Loucy (cell line): ENCODE measurements at regions not wholly inside any gene's neighbourhood (a gene's known extent, or its start where the extent isn't known, plus 50 kb on each side); places are given as distances from the start of the nearest gene placed in this dataset.

Source experiments
- H2AFZ ChIP-seq: fragments of 200-600 bp; sonication (generic); 2 replicates; pipeline ENCODE4 v1.6.0; 2016; ENCODE audit warnings: antibody characterized with exemption, mild to moderate bottlenecking, low read length, moderate library complexity
- H3F3A ChIP-seq: fragments of 200-600 bp; 2 replicates; pipeline ENCODE4 v1.6.0; 2016; ENCODE audit warnings: antibody characterized with exemption, low read depth, mild to moderate bottlenecking
- H3K27me3 ChIP-seq: fragments of 200-600 bp; sonication (generic); 2 replicates; pipeline ENCODE4 v1.6.1; 2014; ENCODE audit warnings: low read length, mild to moderate bottlenecking; ENCODE audit not compliant: insufficient read depth, poor library complexity, severe bottlenecking
- H3K36me3 ChIP-seq: fragments of 200-600 bp; sonication (generic); 2 replicates; pipeline ENCODE4 v1.6.1; 2016; ENCODE audit warnings: low read length; ENCODE audit not compliant: insufficient read depth
- H3K4me1 ChIP-seq: fragments of 200-600 bp; sonication (generic); 2 replicates; pipeline ENCODE4 v1.5.1; 2014; ENCODE audit warnings: low read length, mild to moderate bottlenecking; ENCODE audit not compliant: insufficient read depth, poor library complexity, severe bottlenecking
- H3K4me2 ChIP-seq: fragments of 200-600 bp; sonication (generic); 2 replicates; pipeline ENCODE4 v1.6.0; 2014; ENCODE audit warnings: antibody characterized with exemption, low read length, low read depth, mild to moderate bottlenecking; ENCODE audit not compliant: poor library complexity, severe bottlenecking
- H3K4me3 ChIP-seq: fragments of 200-600 bp; sonication (generic); 2 replicates; pipeline ENCODE4 v1.5.1; 2014; ENCODE audit warnings: low read length, mild to moderate bottlenecking, mixed read lengths; ENCODE audit not compliant: poor library complexity, severe bottlenecking
- H3K79me2 ChIP-seq: fragments of 200-600 bp; sonication (generic); 2 replicates; pipeline ENCODE4 v1.6.1; 2014; ENCODE audit warnings: low read length; ENCODE audit not compliant: insufficient read depth
- H3K9ac ChIP-seq: fragments of 200-600 bp; sonication (generic); 2 replicates; pipeline ENCODE4 v1.6.0; 2014; ENCODE audit warnings: mild to moderate bottlenecking, low read depth, low read length, moderate library complexity; ENCODE audit not compliant: poor library complexity, severe bottlenecking
- H3K9me2 ChIP-seq: fragments of 200-600 bp; sonication (generic); replicated peaks from 2 replicates; pipeline ENCODE4 v1.6.1; 2016; ENCODE audit warnings: low read depth, low read length, mixed read lengths
- H3K9me3 ChIP-seq: fragments of 200-600 bp; sonication (generic); 2 replicates; pipeline ENCODE4 v1.6.1; 2014; ENCODE audit warnings: mild to moderate bottlenecking, antibody characterized with exemption, low read length, low read depth; ENCODE audit not compliant: insufficient read depth
- H4K20me1 ChIP-seq: fragments of 200-600 bp; sonication (generic); 2 replicates; pipeline ENCODE4 v1.6.0; 2014; ENCODE audit warnings: antibody characterized with exemption, low read length, mild to moderate bottlenecking; ENCODE audit not compliant: insufficient read depth, poor library complexity, severe bottlenecking
- EZH2phosphoT487 ChIP-seq: fragments of 200-600 bp; IDR thresholded peaks from 2 replicates; pipeline ENCODE4 v1.6.1; 2018; ENCODE audit warnings: antibody characterized with exemption, mild to moderate bottlenecking, moderate library complexity, borderline replicate concordance
- TF ChIP-seq, protein P1 (sequence below): fragments of 200-600 bp; sonication (generic); conservative IDR thresholded peaks from 2 replicates; pipeline ENCODE4 v1.5.1; 2014; ENCODE audit warnings: mild to moderate bottlenecking, antibody characterized with exemption, low read length

DNA sequence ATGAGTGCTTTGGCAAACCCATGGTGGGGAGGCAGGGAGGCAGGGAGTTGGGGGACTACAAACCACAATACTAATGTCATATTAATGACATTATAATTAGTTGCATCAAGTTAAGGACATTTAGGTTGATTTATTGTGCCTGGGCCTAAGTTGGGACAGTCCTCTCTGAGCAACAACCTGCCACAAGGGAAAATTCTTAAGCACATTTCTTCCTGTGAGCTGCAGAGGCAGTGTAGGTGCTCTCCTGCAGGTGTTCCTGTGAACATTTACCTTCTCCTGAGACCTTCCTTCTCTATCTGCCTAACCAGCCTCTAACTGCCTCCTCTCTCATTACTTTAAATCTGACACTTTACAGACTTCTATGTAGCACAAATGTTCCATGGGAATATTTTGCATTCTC is 1830.0 kb upstream of the AGA start:
- no peak overlapping the region for H3K4me2 ChIP-seq
- no peaks in the 10 kb centered on the region for H3K9me2 ChIP-seq
- H3K9ac ChIP-seq: no peak overlapping the region
- no peak overlapping the region for H2AFZ ChIP-seq
- TF ChIP-seq, protein P1, sequence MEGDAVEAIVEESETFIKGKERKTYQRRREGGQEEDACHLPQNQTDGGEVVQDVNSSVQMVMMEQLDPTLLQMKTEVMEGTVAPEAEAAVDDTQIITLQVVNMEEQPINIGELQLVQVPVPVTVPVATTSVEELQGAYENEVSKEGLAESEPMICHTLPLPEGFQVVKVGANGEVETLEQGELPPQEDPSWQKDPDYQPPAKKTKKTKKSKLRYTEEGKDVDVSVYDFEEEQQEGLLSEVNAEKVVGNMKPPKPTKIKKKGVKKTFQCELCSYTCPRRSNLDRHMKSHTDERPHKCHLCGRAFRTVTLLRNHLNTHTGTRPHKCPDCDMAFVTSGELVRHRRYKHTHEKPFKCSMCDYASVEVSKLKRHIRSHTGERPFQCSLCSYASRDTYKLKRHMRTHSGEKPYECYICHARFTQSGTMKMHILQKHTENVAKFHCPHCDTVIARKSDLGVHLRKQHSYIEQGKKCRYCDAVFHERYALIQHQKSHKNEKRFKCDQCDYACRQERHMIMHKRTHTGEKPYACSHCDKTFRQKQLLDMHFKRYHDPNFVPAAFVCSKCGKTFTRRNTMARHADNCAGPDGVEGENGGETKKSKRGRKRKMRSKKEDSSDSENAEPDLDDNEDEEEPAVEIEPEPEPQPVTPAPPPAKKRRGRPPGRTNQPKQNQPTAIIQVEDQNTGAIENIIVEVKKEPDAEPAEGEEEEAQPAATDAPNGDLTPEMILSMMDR: no peak
- no peak overlapping the region for H3K4me3 ChIP-seq
- no peaks in the 10 kb centered on the region for H3K79me2 ChIP-seq
- no peaks in the 10 kb centered on the region for H3K27me3 ChIP-seq
- no peaks in the 10 kb centered on the region for H3K36me3 ChIP-seq
- no peaks in the 10 kb centered on the region for H3F3A ChIP-seq
- H3K4me1 ChIP-seq: no peaks in the 10 kb centered on the region
- no peaks in the 10 kb centered on the region for H4K20me1 ChIP-seq
- H3K9me3 ChIP-seq: no peaks in the 10 kb centered on the region

DNA sequence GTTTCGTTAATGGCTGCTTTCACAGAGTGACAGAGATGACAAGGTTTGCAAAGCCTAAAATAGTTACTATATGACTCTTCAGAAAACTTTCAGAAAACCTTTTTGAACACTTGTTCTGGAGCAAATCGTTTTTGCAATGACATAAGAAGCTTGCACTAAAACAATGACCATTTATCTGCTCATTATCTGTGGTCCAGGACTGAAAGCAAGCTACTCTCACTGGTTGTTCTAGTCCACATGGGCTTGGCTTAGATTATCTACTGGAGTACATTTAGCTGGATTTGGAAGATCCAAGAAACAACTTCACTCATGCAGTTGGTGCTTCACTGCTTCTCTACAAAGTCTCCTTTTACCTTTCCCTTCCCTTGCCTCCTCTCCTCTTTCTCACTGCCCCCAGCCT is 1836.4 kb upstream of the AGA start:
- TF ChIP-seq, protein P1: no peak
- Histone ChIP-seq H3K9ac (no peak overlapping the region), H3K9me3 (no peaks in the 10 kb centered on the region), H3K4me3 (no peak overlapping the region), H4K20me1 (no peaks in the 10 kb centered on the region), H3K4me2 (no peak overlapping the region), H3K27me3 (no peaks in the 10 kb centered on the region), H2AFZ (no peak overlapping the region), H3K4me1 (no peaks in the 10 kb centered on the region), H3F3A (no peaks in the 10 kb centered on the region), H3K79me2 (no peaks in the 10 kb centered on the region), H3K36me3 (no peaks in the 10 kb centered on the region), H3K9me2 (no peaks in the 10 kb centered on the region)

DNA sequence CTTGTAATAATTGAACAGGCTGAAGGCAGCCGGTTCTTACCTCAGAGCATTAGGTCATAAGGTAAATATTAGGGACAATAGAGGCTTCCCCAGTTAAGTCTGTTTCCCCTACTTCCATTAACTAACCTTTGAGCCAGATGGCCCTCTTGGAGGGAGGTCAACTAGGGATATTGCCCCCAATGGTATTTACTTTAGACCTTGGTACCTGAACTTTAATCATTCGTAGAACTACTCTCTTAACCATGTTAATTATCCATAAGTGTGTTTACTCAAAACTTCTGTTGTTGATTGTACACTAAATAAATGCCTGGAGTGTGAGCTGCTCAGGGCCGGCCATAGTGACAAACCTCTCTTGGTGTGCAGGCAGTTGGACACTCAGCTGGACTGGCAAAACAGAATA is 1843.5 kb upstream of the AGA start:
- TF ChIP-seq, protein P1: no peak
- no peak for TF ChIP-seq EZH2phosphoT487
- Histone ChIP-seq H3K4me3 (no peak overlapping the region), H3K9me3 (no peaks in the 10 kb centered on the region), H3K4me2 (no peak overlapping the region), H3F3A (no peaks in the 10 kb centered on the region), H4K20me1 (no peaks in the 10 kb centered on the region), H3K27me3 (no peaks in the 10 kb centered on the region), H3K9ac (no peak overlapping the region), H2AFZ (no peak overlapping the region), H3K79me2 (no peaks in the 10 kb centered on the region), H3K36me3 (no peaks in the 10 kb centered on the region), H3K4me1 (no peaks in the 10 kb centered on the region), H3K9me2 (no peaks in the 10 kb centered on the region)
